Activated CD4-positive, alpha-beta memory T cell treated with anti-CD3 and anti-CD28 coated beads for 36 hours (primary cell): ENCODE measurements at regions not wholly inside any gene's neighbourhood (a gene's known extent, or its start where the extent isn't known, plus 50 kb on each side); places are given as distances from the start of the nearest gene placed in this dataset.

Source experiments
- CTCF ChIA-PET: fragments of 350-600 bp; sonication (Branson Sonifier 250); formaldehyde crosslinking; loops from one replicate; lab custom pipeline; 2021; ENCODE audit warnings: antibody characterized with exemption, inconsistent platforms; lab: Charles Lee
- POLR2A ChIA-PET: fragments of 350-600 bp; sonication (Branson Sonifier 250); formaldehyde crosslinking; loops from one replicate; lab custom pipeline; 2021; ENCODE audit warnings: antibody characterized with exemption; lab: Charles Lee
- DNase-seq: peaks from one replicate; pipeline ENCODE4 v3.0.0-alpha.2; 2020
- H3K27ac Mint-ChIP-seq: one replicate; pipeline ENCODE4 v1.8.0; 2021; ENCODE audit warnings: mixed read lengths
- H3K27me3 Mint-ChIP-seq: one replicate; pipeline ENCODE4 v1.8.0; 2021; ENCODE audit warnings: mixed read lengths
- H3K36me3 Mint-ChIP-seq: one replicate; pipeline ENCODE4 v1.8.0; 2021; ENCODE audit warnings: mixed read lengths
- H3K4me1 Mint-ChIP-seq: one replicate; pipeline ENCODE4 v1.8.0; 2021; ENCODE audit warnings: low read depth, mixed read lengths
- H3K4me3 Mint-ChIP-seq: one replicate; pipeline ENCODE4 v1.8.0; 2021; ENCODE audit warnings: mild to moderate bottlenecking, mixed read lengths
- H3K9me3 Mint-ChIP-seq: one replicate; pipeline ENCODE4 v1.8.0; 2021; ENCODE audit warnings: mixed read lengths
- intact Hi-C: fragments of 100-400 bp; cut with micrococcal nuclease; formaldehyde crosslinking; loops from one replicate; pipeline ENCODE4 v1.15.1; 2023

- ChIA-PET CTCF (interaction anchor here (1.0 kb wide), 1 partner anchor 47 kb away, joined by 3 read pairs; no protein-coding TSS in a partner anchor), POLR2A (no interaction called here)
- Mint-ChIP-seq H3K36me3 (no peaks in the 10 kb centered on the region), H3K27me3 (peaks cover 10% of the 10 kb centered on the region), H3K9me3 (no peaks in the 10 kb centered on the region), H3K4me3 (no peak overlapping the region), H3K4me1 (peaks cover 30% of the 10 kb centered on the region), H3K27ac (no peak overlapping the region)
- no peak for DNase-seq
- intact Hi-C loops, result loop anchor here (1.0 kb wide), 1 partner anchor 8 kb away; no protein-coding TSS in a partner anchor
Observed at GRCh38 chr13:44301639-44302015, 72.0 kb upstream of the SERP2 start.

- Mint-ChIP-seq H3K9me3 (no peaks in the 10 kb centered on the region), H3K27ac (no peak overlapping the region), H3K27me3 (peaks cover 13% of the 10 kb centered on the region), H3K36me3 (no peaks in the 10 kb centered on the region), H3K4me3 (no peak overlapping the region), H3K4me1 (peaks cover 34% of the 10 kb centered on the region)
- ChIA-PET CTCF (interaction anchor here (1.0 kb wide), 1 partner anchor 47 kb away, joined by 3 read pairs; no protein-coding TSS in a partner anchor), POLR2A (no interaction called here)
- no peak for DNase-seq
- intact Hi-C loops, result no loop called here
Observed at GRCh38 chr13:44302233-44302632, 71.4 kb upstream of the SERP2 start.

DNA sequence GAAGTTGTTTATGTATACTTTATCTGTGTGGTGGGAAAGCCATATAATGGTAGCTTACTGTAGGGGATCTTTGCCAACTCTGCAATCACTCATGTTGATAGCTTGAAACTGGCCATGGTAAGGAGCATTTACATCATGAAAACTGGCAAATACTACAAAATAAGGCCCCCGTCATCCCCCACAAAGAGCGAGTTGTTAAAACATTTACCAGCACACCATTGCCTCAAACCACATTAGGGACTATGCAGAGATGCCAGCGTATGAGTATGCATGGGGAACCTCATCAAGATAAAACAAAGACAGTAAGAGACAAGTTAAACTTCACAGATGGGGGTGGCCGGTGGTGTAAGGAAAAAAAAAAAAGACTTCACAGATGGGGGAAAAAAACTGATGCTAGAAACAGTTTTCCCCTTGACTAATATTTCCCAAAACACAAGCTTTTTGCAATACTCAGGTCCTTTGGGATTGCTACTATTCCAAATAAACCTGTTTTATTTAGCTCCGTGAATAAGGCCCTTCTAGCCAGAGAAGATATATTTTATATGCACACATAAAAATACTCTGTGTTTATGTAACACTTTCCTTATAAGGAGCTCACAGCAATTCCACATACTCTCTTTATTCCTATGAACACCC lies 70.6 kb upstream of the SERP2 start:
- Mint-ChIP-seq H3K4me1 (peaks cover 34% of the 10 kb centered on the region), H3K4me3 (no peak overlapping the region), H3K36me3 (no peaks in the 10 kb centered on the region), H3K9me3 (no peaks in the 10 kb centered on the region), H3K27me3 (peaks cover 17% of the 10 kb centered on the region), H3K27ac (no peak overlapping the region)
- DNase-seq, result no peak
- intact Hi-C loops, result no loop called here
- POLR2A ChIA-PET, result no interaction called here
- CTCF ChIA-PET, result interaction anchor here (0.6 kb wide), 1 partner anchor 1616 kb away, joined by 3 read pairs; no protein-coding TSS in a partner anchor

- CTCF ChIA-PET, result interaction anchor here (0.6 kb wide), 1 partner anchor 1617 kb away, joined by 3 read pairs; no protein-coding TSS in a partner anchor
- Mint-ChIP-seq H3K27ac (no peak overlapping the region), H3K27me3 (peaks cover 20% of the 10 kb centered on the region), H3K4me3 (no peak overlapping the region), H3K9me3 (no peaks in the 10 kb centered on the region), H3K36me3 (no peaks in the 10 kb centered on the region), H3K4me1 (peaks cover 34% of the 10 kb centered on the region)
- DNase-seq, result no peak
- POLR2A ChIA-PET, result no interaction called here
- intact Hi-C loops, result no loop called here
Observed at GRCh38 chr13:44303681-44304432, 69.8 kb upstream of the SERP2 start.

GRCh38 chr13:44304433-44304725 lies 69.2 kb upstream of the SERP2 start:
- DNase-seq, result no peak
- H3K4me3 Mint-ChIP-seq, result no peak overlapping the region
- H3K4me1 Mint-ChIP-seq, result peaks cover 34% of the 10 kb centered on the region
- no peaks in the 10 kb centered on the region for H3K9me3 Mint-ChIP-seq
- intact Hi-C loops, result no loop called here
- peaks cover 23% of the 10 kb centered on the region for H3K27me3 Mint-ChIP-seq
- H3K36me3 Mint-ChIP-seq, result no peaks in the 10 kb centered on the region
- ChIA-PET POLR2A (no interaction called here), CTCF (no interaction called here)
- no peak overlapping the region for H3K27ac Mint-ChIP-seq

DNA sequence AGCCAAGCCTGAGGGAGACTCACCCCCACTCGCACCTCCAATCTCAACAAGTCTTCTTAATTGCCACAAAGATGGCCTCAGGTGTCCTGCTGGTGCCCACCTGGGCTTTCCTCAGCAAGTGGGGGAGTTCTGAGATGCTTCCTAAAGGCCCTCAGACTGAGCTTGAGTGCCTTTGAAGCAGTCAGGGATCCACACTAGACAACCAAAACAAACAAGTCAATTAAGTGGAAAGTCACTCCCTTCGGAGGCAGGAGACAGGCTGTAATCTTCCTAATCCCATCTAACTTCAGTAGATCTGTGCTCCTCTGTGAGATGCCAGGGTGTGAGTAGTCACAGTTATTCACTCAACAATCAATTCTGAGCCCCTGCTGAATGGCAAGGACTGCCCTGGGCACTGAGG lies 68.3 kb upstream of the SERP2 start:
- ChIA-PET CTCF (no interaction called here), POLR2A (no interaction called here)
- Mint-ChIP-seq H3K27me3 (peaks cover 27% of the 10 kb centered on the region), H3K27ac (no peak overlapping the region), H3K4me1 (peaks cover 32% of the 10 kb centered on the region), H3K9me3 (no peaks in the 10 kb centered on the region), H3K4me3 (no peak overlapping the region), H3K36me3 (no peaks in the 10 kb centered on the region)
- no peak for DNase-seq
- intact Hi-C loops, result no loop called here

DNA sequence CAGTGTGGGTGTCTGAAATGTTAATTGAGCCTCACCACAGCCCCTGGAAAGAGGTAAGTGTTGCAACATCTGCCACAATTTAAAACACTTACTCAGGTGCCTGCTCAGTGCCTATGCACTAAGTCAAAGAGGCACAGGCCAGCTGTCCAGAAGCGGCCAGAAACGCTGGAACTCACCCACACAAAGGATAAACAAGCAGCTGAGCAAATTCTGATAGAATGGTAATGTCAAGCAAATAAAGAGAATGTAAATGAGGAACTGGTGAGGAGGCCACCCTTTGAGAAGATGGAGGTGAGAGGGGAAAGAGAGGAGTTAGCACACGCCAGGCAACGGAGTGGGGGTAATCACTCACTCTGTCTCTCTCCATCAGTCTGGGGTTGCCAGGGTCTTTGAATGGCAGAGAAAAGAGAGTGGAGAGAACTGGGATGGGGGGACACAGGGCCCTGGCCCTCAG lies 67.7 kb upstream of the SERP2 start:
- Mint-ChIP-seq H3K36me3 (no peaks in the 10 kb centered on the region), H3K4me1 (peaks cover 28% of the 10 kb centered on the region), H3K27me3 (peaks cover 25% of the 10 kb centered on the region), H3K9me3 (no peaks in the 10 kb centered on the region), H3K27ac (no peak overlapping the region), H3K4me3 (no peak overlapping the region)
- ChIA-PET POLR2A (no interaction called here), CTCF (no interaction called here)
- intact Hi-C loops, result no loop called here
- DNase-seq, result no peak

- no peak for DNase-seq
- CTCF ChIA-PET, result no interaction called here
- no peaks in the 10 kb centered on the region for H3K9me3 Mint-ChIP-seq
- no peaks in the 10 kb centered on the region for H3K36me3 Mint-ChIP-seq
- peaks cover 22% of the 10 kb centered on the region for H3K4me1 Mint-ChIP-seq
- peaks cover 29% of the 10 kb centered on the region for H3K27me3 Mint-ChIP-seq
- POLR2A ChIA-PET, result no interaction called here
- H3K4me3 Mint-ChIP-seq, result no peak overlapping the region
- no peak overlapping the region for H3K27ac Mint-ChIP-seq
- intact Hi-C loops, result no loop called here
Observed at GRCh38 chr13:44306371-44307192, 67.0 kb upstream of the SERP2 start.

DNA sequence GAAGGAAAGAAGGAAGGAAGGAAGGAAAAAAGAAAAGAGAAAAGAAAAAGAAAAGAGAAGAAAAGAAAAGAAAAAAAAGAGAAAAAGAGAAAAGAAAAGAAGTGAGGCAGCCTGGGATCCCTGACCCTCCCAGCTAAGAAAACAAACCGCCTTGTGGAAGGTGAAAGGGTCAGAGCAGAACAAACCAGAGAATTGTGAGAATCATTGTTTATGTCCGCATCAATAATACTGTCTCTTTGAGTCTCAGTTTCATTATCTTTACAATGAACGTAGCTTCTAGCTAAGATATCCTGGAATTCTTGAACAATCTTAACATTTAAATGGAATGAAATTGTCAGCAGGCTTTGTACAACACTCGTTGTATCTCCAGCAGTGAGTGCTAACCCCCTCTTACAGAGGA lies 66.4 kb upstream of the SERP2 start:
- H3K4me1 Mint-ChIP-seq, result peaks cover 18% of the 10 kb centered on the region
- peaks cover 32% of the 10 kb centered on the region for H3K27me3 Mint-ChIP-seq
- ChIA-PET POLR2A (no interaction called here), CTCF (no interaction called here)
- H3K4me3 Mint-ChIP-seq, result no peak overlapping the region
- intact Hi-C loops, result no loop called here
- no peak for DNase-seq
- H3K27ac Mint-ChIP-seq, result no peak overlapping the region
- no peaks in the 10 kb centered on the region for H3K36me3 Mint-ChIP-seq
- H3K9me3 Mint-ChIP-seq, result no peaks in the 10 kb centered on the region

- DNase-seq, result no peak
- peaks cover 36% of the 10 kb centered on the region for H3K27me3 Mint-ChIP-seq
- H3K4me1 Mint-ChIP-seq, result peaks cover 22% of the 10 kb centered on the region
- ChIA-PET POLR2A (no interaction called here), CTCF (no interaction called here)
- no peak overlapping the region for H3K4me3 Mint-ChIP-seq
- no peak overlapping the region for H3K27ac Mint-ChIP-seq
- no peaks in the 10 kb centered on the region for H3K36me3 Mint-ChIP-seq
- no peaks in the 10 kb centered on the region for H3K9me3 Mint-ChIP-seq
- intact Hi-C loops, result no loop called here
Observed at GRCh38 chr13:44307844-44308243, 65.8 kb upstream of the SERP2 start.

GRCh38 chr13:44308352-44308751 lies 65.3 kb upstream of the SERP2 start:
- H3K4me3 Mint-ChIP-seq, result no peak overlapping the region
- H3K4me1 Mint-ChIP-seq, result peaks cover 25% of the 10 kb centered on the region
- no peak overlapping the region for H3K27ac Mint-ChIP-seq
- CTCF ChIA-PET, result no interaction called here
- H3K27me3 Mint-ChIP-seq, result peaks cover 37% of the 10 kb centered on the region
- H3K36me3 Mint-ChIP-seq, result no peaks in the 10 kb centered on the region
- POLR2A ChIA-PET, result no interaction called here
- H3K9me3 Mint-ChIP-seq, result no peaks in the 10 kb centered on the region
- intact Hi-C loops, result no loop called here
- DNase-seq, result no peak
